NCI-H2081 (cell line): ENCODE measurements at regions not wholly inside any gene's neighbourhood (a gene's known extent, or its start where the extent isn't known, plus 50 kb on each side); places are given as distances from the start of the nearest gene placed in this dataset.

Source experiments
- DNase-seq, 2 experiments: peaks; one replicate each; lab custom pipeline; 2025; lab: John Stamatoyannopoulos, UW

DNA sequence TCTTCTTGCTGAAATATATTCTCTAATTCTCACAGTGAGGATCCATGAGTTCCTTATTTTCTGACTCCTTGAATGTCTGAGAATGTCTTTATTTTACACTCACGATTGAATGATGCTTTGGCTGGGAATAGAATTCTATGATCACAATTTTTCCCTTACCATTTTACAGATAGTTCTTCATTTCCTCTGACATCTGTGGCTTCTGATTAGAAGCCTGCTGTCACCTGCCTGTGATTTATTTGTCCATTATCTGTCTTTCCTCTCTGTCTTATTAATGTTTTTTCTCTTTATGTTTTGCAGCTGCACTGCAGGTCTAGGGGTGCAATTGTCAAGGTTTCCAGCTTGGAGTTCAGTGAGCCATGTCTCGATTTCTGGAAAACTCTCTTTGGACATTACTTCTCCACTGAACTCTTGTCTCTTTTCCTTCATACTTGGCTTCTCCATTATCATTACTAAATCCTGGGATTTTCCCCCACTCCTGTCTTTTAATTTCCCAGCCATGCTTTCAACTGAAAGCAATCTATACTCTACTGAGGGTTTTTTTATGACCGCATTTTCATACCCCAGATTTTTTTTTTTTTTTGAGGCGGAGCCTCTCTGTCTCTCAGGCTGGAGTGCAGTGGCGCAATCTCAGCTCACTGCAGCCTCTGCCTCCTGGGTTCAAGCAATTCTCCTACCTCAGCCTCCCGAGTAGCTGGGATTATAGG, 85.8 kb upstream of the PRNP start:
- DNase-seq: no peak

DNA sequence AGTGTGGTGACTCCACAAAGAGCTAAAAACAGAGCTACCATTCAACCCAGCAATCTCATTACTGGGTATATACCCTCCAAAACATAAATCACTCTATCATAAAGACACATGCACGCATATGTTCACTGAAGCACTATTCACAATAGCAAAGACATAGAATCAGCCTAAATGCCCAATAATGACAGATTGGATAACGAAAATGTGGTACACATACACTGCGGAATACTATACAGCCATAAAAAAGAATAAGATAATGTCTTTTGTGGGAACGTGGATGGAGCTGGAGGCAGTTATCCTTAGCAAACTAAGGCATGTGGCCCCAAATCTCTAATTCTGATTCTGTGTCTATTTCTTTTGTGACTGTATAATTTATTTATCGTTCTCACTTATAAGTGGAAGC, 89.0 kb upstream of the PRNP start:
- DNase-seq: no peak

DNA sequence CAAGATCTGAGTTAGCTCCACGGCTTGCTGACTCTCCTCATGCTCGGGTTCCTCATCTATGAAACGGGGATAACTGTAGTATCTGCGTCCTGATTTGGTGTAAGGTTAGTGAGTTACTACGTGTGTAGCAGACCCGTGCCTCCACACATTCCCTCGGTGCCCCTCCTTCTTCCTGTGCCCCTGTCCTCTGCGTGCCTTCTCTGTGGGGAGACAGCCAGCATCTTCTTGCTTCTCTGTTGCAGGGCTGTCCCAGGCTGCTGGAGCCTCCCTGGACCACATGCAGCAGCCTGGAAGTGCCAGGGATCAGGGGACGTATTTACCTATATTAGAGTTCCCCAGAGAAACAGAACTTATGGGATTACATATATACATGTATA, 93.1 kb upstream of the PRNP start:
- no peak for DNase-seq

DNA sequence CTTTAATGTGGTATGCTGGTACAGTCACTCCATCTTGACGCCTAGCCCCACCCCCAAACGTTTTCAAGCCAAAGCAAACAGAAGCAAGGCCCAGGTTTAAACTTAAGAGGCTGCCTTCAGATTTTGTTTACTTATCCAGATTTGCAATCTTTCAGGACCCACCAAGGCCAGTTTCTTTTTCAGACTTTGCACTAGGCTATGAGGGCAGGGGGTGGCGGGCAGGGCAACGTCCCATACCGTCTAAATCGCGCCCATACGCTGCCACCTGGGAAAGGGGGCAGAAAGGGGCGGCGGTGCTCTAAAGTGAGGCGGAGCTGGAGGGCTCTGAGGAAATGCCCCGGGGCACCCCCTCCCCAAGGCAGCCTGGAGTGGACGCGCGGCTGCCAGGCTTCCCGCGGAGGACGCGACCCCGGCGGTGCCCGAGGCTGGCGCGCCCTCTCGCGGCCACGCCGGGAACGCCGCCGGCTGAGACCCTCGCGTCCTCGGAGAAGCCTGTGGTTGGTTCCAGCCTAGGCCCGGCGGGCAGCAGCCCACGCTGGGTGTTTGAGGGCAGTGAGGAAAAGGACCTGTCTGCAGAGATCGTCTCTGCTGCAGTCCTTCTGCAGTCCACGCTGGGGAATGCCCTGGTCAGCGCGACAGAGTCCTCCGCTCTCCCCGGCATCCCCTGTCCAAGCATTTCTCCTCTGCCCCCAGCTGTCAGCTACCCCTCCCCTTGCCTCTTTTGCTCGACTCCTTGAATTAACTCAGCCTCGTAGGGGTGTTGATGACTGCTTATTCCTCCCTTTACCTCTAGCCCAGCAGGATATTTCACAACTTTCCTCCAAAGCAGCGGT, 93.7 kb upstream of the PRNP start:
- DNase-seq: peak; percentile 8 to 24

DNA sequence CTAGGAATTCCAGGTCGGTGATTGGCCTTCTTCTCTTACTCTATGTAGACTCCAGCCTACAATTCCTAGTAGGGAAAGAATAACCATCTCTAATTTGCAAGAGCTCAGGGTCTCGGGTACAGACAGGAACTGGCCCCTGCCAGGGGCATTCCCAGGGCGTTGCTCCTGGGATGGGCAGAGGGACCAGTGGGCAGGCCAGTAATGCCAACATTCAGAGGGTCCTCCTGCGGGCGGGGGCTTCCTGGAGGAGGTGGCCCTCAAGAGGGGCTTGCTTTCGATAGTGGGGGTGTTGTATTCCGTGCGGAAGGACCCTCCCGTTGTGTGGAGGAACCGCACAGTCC, 94.3 kb upstream of the PRNP start:
- no peak for DNase-seq

DNA sequence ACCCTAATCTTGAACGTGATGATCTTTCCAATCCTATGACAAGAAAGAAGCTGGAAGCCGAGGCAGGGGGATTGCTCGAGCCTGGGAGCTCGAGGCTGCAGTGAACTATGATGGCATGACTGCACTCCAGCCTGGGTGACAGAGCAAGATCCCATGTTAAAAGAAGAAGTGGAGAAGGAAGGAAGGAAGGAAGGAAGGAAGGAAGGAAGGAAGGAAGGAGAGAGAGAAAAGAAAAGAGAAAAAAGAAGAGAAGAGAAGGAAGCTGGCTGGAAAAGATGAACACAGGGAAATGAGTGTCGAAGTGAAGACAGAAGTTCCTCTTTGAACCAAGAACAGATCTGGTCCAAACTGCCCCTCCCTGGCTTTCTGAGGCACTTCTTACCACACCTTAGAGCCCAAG, 100.5 kb upstream of the PRNP start:
- no peak for DNase-seq

DNA sequence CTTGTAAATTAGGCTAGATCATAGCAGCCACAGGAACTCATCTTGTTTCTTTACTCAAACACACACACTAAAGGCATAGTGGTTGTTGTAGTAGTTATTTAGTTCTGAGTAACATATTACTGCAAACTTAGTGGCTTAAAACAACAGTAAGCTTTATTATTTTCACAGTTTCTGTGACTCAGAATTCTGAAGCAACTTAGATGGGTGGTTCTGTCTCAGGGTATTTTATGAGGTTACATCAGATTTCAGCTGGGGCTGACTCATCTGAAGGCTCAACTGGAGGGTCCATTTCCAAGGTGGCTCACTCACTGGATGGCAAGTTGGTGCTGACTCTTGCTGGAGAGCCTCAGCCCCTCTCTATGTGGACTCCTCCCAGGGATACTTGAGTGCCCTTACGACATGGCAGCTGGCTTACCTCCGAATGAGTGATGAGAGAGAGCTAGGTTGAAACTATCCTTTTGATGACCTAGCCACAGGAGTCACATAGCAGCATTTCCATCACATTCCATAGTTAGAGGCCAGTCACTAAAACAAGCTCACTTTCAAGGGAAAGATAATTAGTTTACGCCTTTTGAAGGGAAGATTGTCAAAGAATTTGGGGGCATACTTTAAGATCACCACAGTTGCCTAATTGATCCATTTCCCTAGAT, 101.0 kb upstream of the PRNP start:
- no peak for DNase-seq

DNA sequence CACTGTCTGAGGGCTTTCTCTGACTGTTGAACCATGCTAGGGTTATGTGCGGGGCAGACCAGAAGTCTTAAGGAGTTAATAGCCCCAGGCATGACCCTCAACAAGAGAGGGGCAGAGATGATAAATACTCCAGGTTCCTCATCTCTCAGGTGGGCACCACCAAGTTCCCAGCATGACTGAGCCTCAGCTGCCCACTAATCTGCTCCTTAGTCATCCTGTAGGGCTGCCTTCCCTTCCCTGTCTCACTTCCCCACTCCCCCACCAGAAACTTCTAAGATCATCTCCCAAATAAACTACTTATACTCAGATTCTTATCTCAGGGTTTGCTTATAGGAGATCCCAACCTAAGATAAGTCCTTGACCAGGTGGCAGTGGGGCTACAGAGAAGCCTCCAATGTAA, 101.7 kb upstream of the PRNP start:
- no peak for DNase-seq

DNA sequence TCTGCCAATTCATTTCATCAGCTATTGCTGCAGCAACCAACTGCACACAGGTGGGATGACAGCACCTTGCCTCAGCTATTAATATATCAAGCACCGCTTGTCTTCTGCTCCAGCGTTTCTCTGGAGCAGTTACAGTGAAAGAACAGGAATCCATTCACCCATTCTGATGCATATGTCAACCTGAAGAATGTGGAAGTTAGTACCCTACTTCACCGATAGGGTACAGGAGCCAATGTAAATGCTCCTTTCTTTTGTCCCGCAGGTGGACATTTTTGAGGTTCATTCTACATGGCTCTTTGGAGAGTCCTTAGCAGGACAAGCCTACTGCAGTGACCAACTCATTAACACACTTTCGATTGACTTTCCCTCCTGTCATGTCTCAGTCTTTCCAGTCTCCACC, 104.4 kb upstream of the PRNP start:
- DNase-seq: no peak

DNA sequence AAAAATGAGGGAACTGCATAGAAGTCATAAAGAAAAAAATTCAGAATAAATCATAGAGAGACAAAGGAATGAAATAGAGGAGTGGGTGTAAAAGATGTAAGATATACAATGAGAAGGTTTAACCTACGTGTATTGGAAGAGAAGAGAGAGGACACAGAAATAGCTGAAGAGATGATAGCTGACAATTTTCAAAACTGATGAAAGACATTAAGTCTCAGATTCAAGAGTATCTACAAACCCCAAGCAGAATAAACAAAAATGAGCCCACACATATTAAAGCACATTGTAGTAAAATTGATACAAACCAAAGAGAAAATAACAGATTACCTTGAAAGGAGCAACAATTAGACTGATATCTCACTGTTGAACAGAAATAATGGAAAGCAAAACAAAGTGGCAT, 107.9 kb upstream of the PRNP start:
- no peak for DNase-seq

DNA sequence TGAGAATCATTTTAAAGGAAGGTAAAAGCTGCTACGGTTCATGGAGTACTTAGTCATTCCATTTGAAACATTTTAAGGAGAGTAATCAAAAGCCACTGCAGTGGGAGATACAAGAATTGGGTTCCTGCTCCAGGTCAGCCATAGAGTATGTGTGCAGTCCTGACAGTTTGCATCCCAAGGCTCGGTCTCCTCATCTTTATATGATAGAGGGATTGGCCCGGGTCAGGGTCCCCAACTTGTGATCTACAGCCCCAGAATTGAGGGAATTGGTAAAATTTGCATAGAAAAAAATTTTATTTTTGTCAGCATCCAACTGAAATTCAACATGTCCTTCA, 111.9 kb upstream of the PRNP start:
- DNase-seq: no peak

DNA sequence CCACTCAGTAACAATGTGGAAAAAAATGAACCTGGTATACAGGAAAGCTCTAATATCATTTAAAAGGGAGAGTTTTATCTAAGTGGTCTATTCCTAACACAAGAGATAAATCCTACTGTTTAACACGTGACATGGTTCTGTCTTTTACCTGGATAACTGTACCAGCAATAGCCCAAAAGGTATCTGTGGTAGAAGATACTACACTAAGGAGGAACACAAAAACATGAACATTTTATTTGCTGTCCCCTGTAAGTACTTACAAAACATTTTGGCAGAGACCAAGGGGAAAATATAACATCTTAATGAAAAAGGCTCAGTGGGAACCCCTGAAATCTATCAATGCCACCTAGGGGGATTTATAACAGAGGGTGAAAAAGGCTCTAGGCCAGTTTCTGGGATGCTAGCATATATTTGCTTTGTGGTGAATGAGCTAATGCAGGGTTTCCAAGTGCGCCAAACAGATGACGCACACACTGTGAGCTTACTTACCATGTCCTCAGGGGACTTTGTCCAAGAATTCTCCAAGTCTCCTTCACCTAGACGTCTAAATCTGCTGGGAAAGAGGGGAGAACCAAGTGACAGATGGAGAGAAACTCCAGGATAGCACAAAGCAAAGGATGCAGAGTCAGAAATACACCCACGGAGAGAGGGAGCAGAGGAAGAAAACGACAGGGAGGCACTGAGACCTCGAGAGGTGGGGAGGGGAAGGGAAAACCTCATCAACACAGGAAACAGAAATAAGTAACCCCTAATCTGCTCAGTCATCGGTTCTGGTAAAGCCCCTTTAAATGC, 112.5 kb upstream of the PRNP start:
- DNase-seq: no peak

DNA sequence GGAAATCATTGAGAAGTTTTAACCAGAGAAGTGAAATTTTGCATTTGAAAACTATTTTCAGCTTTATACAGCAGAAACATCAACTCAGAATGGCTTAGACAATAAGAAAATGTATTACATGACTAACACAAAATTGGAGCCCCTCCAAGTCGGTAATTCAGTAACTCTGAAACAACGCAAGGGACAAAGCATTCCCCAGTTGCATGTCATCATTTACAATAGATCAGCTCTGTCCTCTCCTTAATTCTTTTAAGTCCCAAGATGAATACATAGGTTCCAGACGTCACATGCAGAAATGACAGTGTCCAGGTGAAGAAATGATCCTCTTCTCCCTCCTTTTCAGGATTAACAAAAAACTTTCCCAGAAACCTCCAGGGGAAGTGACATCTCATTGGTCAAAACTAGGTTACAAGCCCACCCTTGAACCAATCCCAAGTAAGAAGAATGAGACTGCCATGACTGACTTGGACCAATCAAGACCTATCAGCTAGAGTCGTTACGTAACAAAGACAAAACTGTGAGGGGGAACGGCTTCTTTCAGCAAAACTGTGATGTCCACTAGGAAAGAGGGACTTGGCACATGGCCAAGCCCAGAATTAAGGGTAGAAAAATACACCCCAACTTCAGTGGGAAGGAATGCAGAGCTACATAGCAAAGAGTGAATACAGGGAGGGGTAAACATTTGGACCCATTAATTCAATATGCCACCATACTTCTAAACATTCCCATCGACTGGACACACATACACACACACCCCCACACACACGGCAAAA, 114.3 kb upstream of the PRNP start:
- DNase-seq: no peak

DNA sequence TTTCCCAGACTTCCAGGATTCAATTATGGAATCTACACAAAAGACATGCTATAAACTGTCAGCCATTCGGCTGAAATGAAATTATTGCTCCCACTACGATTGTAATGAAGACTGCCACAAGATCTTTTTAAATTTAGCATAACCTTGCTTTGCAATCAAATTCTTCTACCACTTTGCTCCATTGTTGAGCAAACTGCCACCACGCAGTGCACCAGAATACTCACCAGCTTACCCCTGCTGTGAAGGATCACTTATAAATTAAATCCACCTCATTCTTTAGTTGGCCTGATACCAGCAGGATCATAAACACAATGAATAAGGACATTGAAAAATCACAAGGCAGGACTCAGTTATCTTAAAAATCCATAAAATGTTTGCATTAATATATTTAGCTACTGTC, 116.4 kb upstream of the PRNP start:
- DNase-seq: no peak

DNA sequence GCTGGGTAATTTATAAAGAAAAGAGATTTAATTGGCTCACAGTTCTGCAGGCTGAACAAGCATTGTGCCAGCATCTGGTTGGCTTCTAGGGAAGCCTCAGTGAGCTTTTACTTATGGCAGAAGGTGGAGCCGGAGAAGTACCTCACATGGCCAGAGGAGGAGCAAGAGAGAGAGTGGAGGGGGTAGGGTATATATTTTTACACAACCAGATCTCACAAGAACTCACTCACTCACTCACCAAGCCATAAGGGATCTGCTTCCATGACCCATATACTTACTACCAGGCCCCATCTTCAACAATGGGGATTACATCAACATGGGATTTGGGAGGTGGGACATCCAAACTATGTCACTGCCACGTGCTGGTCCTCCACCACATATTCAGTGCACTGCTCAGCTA, 117.2 kb upstream of the PRNP start:
- no peak for DNase-seq

DNA sequence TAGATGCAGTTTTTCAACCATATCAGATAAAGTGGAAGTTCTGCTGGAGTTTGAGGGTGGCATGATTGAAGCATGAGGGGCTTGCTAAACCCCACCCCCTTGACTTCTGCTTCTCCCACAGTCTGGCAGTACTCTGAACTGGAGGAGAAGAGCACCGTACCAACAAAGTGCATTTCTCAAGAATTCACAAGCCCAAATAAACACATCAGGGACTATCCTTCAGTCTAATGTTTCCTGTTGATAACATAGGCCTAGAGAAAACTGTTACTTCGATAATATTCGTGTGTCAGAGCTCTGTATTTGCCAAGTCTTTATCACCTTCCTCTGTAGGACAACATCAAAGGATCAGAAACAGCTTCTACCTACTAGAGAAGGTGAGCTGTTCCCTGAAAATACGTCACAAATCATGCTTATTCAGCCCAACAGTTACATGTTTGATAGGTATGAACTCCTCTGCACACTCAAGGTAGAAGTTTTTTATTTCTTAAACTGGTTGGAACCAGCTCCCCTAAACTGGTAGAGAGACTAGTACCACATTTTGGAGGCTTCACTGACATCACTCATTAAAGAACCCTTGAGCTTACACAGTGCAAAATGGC, 117.8 kb upstream of the PRNP start:
- no peak for DNase-seq

DNA sequence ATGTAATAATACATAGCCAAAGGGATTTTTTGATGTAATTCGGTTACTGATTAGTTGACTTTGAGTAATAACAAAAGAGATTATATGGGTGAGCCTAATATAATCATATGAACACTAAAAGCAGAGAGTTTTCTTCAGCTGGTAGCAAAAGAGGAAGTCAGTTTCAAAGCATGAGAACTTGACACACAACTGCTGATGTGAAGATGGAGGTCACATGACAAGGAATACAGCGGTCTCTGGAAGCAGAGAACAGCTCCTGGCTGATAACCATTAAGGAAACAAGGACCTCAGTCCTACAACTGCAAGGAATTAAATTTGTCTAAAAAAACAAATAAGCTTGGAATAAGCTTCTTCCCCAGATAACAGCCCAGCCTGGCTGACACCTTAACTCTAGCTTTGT, 119.1 kb upstream of the PRNP start:
- no peak for DNase-seq

DNA sequence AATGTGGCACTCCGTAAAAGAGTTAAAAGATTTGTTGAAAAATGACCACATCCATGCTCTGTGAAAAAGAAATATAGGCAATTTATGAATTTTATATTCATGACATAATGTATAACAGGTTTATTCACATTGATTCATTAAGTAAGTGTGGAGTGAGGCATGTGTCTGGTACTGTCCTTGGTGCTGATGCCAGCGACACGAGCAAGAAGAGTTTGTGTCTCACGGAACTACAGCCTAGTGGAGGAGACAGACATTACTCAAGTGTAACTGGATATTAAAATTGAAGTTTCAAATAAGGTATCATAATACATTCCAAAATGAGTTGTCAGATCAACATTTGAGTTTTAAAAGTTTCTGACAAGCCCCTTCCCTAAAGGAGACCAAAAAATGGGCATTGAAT, 122.7 kb upstream of the PRNP start:
- DNase-seq: no peak

DNA sequence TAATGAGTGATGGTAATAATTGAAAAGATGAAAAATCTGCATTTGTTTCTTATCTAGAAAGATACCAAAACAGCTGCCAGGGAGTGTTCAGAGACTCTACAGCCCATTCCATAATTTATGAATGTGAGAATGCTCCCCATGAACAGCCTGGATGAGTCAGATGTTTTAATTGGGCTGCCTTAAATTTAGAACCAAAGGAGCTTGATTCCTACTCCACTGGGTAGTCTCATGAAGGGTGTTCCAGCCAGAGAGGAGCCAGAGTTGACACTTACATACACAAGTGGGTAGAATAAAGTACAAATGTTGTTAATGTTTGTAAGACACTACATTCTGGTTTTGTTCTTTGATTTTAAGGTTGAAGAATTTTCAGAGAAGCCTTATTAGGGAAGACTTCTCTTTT, 123.2 kb upstream of the PRNP start:
- DNase-seq: no peak

DNA sequence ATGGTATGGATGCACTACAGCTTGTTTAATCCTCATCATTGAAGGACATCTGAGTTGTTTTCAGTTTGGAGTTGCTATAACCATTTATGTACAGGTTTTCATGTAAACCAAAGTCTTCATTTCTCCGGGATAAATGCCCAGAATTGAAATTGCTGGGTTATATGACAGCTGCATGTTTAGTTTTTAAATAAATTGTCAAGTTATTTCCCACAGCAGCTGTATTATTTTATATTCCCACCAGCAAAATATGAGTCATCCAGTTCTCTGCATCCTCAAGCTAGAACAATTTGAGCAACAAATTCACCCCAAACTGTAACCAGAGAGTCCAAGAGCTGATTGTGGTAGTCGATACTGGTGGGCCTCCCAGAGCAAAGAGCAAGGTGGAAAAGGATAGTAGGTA, 125.6 kb upstream of the PRNP start:
- DNase-seq: no peak

DNA sequence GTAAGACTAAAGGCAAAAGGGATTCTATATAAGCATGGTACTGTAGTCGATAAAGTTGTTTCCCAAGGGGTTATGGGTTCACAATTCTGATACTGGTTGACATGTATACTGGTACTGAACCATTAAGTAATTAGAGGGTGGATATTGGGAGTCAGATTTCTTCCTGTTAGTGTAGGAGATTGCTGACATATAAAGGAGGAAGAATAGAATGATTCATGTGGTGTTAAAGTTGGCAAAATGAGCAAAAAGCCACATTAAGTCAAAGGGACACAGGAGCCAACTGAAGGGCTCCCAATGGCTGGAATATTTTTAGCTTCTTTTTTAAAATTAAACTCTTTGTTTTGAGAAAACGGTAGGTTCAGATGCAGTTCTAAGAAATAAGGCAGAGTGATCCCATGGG, 126.3 kb upstream of the PRNP start:
- no peak for DNase-seq

DNA sequence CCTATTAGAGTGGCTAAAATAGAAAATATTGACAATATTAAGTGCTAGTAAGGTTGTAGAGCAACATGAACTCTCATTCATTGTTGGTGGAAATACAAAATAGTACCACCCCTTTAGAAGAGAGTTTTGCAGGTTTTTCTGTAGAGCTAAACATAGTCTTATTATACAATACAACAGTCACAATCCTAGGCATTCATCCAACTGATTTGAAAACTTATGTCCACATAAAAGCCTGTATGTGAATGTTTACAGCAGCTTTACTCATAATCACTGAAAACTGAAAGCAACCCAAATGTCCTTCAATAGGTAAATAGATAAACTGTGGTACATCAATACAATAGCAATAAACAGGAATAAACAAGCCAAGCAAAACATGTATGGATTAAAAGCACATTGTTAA, 127.2 kb upstream of the PRNP start:
- no peak for DNase-seq
